Suprapubic skin (tissue), 4 donors: ENCODE measurements at regions not wholly inside any gene's neighbourhood (a gene's known extent, or its start where the extent isn't known, plus 50 kb on each side); places are given as distances from the start of the nearest gene placed in this dataset.

Experiments used
- DNase-seq, 2 donors: peaks; one replicate each; pipeline ENCODE4 v3.0.0-alpha.2; 2019; ENCODE audit warnings: low spot score in 2 of 2
- H3K27ac ChIP-seq: fragments of 200-600 bp; sonication (generic); one replicate; pipeline ENCODE4 v1.5.1; 2019
- H3K27me3 ChIP-seq: fragments of 200-600 bp; sonication (generic); one replicate; pipeline ENCODE4 v1.5.1; 2019
- H3K36me3 ChIP-seq: fragments of 200-600 bp; sonication (generic); one replicate; pipeline ENCODE4 v1.5.1; 2019
- H3K4me1 ChIP-seq: fragments of 200-600 bp; sonication (generic); one replicate; pipeline ENCODE4 v1.5.1; 2019
- H3K4me3 ChIP-seq: fragments of 200-600 bp; sonication (generic); one replicate; pipeline ENCODE4 v1.5.1; 2019; ENCODE audit warnings: mild to moderate bottlenecking
- H3K9me3 ChIP-seq: fragments of 200-600 bp; sonication (generic); one replicate; pipeline ENCODE4 v1.5.1; 2019
- CTCF ChIP-seq, 2 donors: fragments of 200-600 bp in 1 of 2; fragments of 450-650 bp in 1 of 2; sonication (generic) in 1 of 2; IDR thresholded peaks; one replicate each; pipeline ENCODE4 v1.5.1; 2016 to 2019; ENCODE audit warnings: antibody characterized with exemption in 2 of 2, mild to moderate bottlenecking in 1 of 2, moderate library complexity in 1 of 2
- EP300 ChIP-seq: sonication (generic); formaldehyde crosslinking; IDR thresholded peaks from one replicate; pipeline ENCODE4 v1.6.1; 2017; ENCODE audit warnings: antibody characterized with exemption
- POLR2A ChIP-seq, 2 donors: fragments of 450-650 bp; IDR thresholded peaks; one replicate each; pipeline ENCODE4 v1.6.1; 2017; ENCODE audit warnings: antibody characterized with exemption in 2 of 2, mild to moderate bottlenecking in 2 of 2, moderate library complexity in 2 of 2
- POLR2AphosphoS5 ChIP-seq, 3 donors: sonication (generic); formaldehyde crosslinking; IDR thresholded peaks; one replicate each; pipeline ENCODE4 v1.6.1; 2017; ENCODE audit warnings: antibody characterized with exemption in 3 of 3
- WGBS: methylation state at CpG from one replicate; pipeline ENCODE4 v1.1.5; 2018; 5-methylcytosine and 5-hydroxymethylcytosine counted together

GRCh38 chr16:13781169-13781564, 138.8 kb upstream of the ERCC4 start:
- H3K9me3 ChIP-seq = peaks cover 10% of the 10 kb centered on the region
- no peaks in the 10 kb centered on the region for H3K36me3 ChIP-seq
- WGBS = 78% methylated on average over 7 of the region's 7 CpGs
- TF ChIP-seq CTCF (IDR thresholded peaks at IDR 0.05) = no peak
- TF ChIP-seq EP300 = no peak
- no peak for TF ChIP-seq POLR2AphosphoS5 (IDR thresholded peaks at IDR 0.05)
- TF ChIP-seq POLR2A (IDR thresholded peaks at IDR 0.05) = no peak
- H3K4me1 ChIP-seq = no peaks in the 10 kb centered on the region
- H3K27me3 ChIP-seq = peaks cover 2% of the 10 kb centered on the region
- H3K27ac ChIP-seq = no peak overlapping the region
- no peak for DNase-seq
- no peak overlapping the region for H3K4me3 ChIP-seq

- WGBS = 65% methylated on average over 8 of the region's 8 CpGs
- TF ChIP-seq POLR2A (IDR thresholded peaks at IDR 0.05) = no peak
- no peak for TF ChIP-seq EP300
- no peak for TF ChIP-seq CTCF (IDR thresholded peaks at IDR 0.05)
- no peak for TF ChIP-seq POLR2AphosphoS5 (IDR thresholded peaks at IDR 0.05)
- Histone ChIP-seq H3K27ac (no peak overlapping the region), H3K36me3 (no peaks in the 10 kb centered on the region), H3K9me3 (peaks cover 10% of the 10 kb centered on the region), H3K4me1 (no peaks in the 10 kb centered on the region), H3K27me3 (peaks cover 2% of the 10 kb centered on the region), H3K4me3 (no peak overlapping the region)
- no peak for DNase-seq
Observed at GRCh38 chr16:13781575-13782338, 138.2 kb upstream of the ERCC4 start.

GRCh38 chr16:13791095-13791494, 128.9 kb upstream of the ERCC4 start:
- no peaks in the 10 kb centered on the region for H3K27me3 ChIP-seq
- no peaks in the 10 kb centered on the region for H3K9me3 ChIP-seq
- no peaks in the 10 kb centered on the region for H3K36me3 ChIP-seq
- H3K27ac ChIP-seq = no peak overlapping the region
- no peak for DNase-seq
- TF ChIP-seq POLR2A (IDR thresholded peaks at IDR 0.05) (no peak), POLR2AphosphoS5 (IDR thresholded peaks at IDR 0.05) (no peak), EP300 (no peak), CTCF (IDR thresholded peaks at IDR 0.05) (no peak)
- H3K4me3 ChIP-seq = no peak overlapping the region
- H3K4me1 ChIP-seq = peaks cover 4% of the 10 kb centered on the region
- 90% methylated on average over 4 of the region's 4 CpGs for WGBS

- Histone ChIP-seq H3K9me3 (no peaks in the 10 kb centered on the region), H3K27me3 (no peaks in the 10 kb centered on the region), H3K27ac (no peak overlapping the region), H3K4me3 (no peak overlapping the region), H3K4me1 (peaks cover 4% of the 10 kb centered on the region), H3K36me3 (no peaks in the 10 kb centered on the region)
- TF ChIP-seq POLR2AphosphoS5 (IDR thresholded peaks at IDR 0.05) (no peak), EP300 (no peak), POLR2A (IDR thresholded peaks at IDR 0.05) (no peak), CTCF (IDR thresholded peaks at IDR 0.05) (no peak)
- no peak for DNase-seq
- WGBS = 7% methylated on average over 3 of the region's 3 CpGs
Observed at GRCh38 chr16:13793841-13794409, 126.0 kb upstream of the ERCC4 start.

GRCh38 chr16:13795131-13795530, 124.8 kb upstream of the ERCC4 start:
- Histone ChIP-seq H3K9me3 (no peaks in the 10 kb centered on the region), H3K4me3 (no peak overlapping the region), H3K36me3 (no peaks in the 10 kb centered on the region), H3K4me1 (peaks cover 4% of the 10 kb centered on the region), H3K27ac (no peak overlapping the region), H3K27me3 (no peaks in the 10 kb centered on the region)
- DNase-seq = no peak
- WGBS = 47% methylated on average over 3 of the region's 3 CpGs
- no peak for TF ChIP-seq EP300
- no peak for TF ChIP-seq CTCF (IDR thresholded peaks at IDR 0.05)
- TF ChIP-seq POLR2AphosphoS5 (IDR thresholded peaks at IDR 0.05) = no peak
- no peak for TF ChIP-seq POLR2A (IDR thresholded peaks at IDR 0.05)
